ENCODE measurements at regions not wholly inside any gene's neighbourhood (a gene's known extent, or its start where the extent isn't known, plus 50 kb on each side); places are given as distances from the start of the nearest gene placed in this dataset.

- Mint-ChIP-seq H3K4me1 (ENCODE audit: low read depth) (no peaks in the 10 kb centered on the region), H3K27ac (no peak overlapping the region), H3K36me3 (ENCODE audit: low read depth) (no peaks in the 10 kb centered on the region), H3K4me3 (no peak overlapping the region), H3K9me3 (no peaks in the 10 kb centered on the region), H3K27me3 (peaks cover 2% of the 10 kb centered on the region)
- POLR2A ChIA-PET: no interaction called here
- TF ChIP-seq CTCF (IDR thresholded peaks at IDR 0.05): no peak
- intact Hi-C loops (cut with DNase I, micrococcal nuclease): no loop called here
- no peak overlapping the region for H3K4me3 ChIP-seq (ENCODE audit: low read length)
- DNase-seq: no peak
- CTCF ChIA-PET: no interaction called here
- no peak overlapping the region for H3K27ac ChIP-seq (ENCODE audit: low read depth in 1 of 2, low read length in 2 of 2)
- no peak for ATAC-seq (ENCODE audit: poor library complexity)
- no peaks in the 10 kb centered on the region for H3K27me3 ChIP-seq (ENCODE audit: control insufficient read depth in 1 of 2, insufficient read depth in 2 of 2, low read length in 2 of 2)
- H3K4me1 ChIP-seq (ENCODE audit: insufficient read depth, low read length): no peaks in the 10 kb centered on the region
- H3K9me3 ChIP-seq (ENCODE audit: control insufficient read depth in 1 of 2, insufficient read depth in 1 of 2, low read length in 2 of 2): no peaks in the 10 kb centered on the region
- H3K36me3 ChIP-seq (ENCODE audit: insufficient read depth, low read length): no peaks in the 10 kb centered on the region
Measured at GRCh38 chr7:41287559-41288335, 415.1 kb downstream of the INHBA start.

- no peak overlapping the region for H3K27ac Mint-ChIP-seq
- no peak overlapping the region for H3K4me3 Mint-ChIP-seq
- no peaks in the 10 kb centered on the region for H3K36me3 Mint-ChIP-seq (ENCODE audit: low read depth)
- Histone ChIP-seq H3K27ac (ENCODE audit: low read depth in 1 of 2, low read length in 2 of 2) (no peak overlapping the region), H3K4me1 (ENCODE audit: insufficient read depth, low read length) (no peaks in the 10 kb centered on the region), H3K27me3 (ENCODE audit: control insufficient read depth in 1 of 2, insufficient read depth in 2 of 2, low read length in 2 of 2) (no peaks in the 10 kb centered on the region), H3K36me3 (ENCODE audit: insufficient read depth, low read length) (no peaks in the 10 kb centered on the region), H3K4me3 (ENCODE audit: low read length) (no peak overlapping the region), H3K9me3 (ENCODE audit: control insufficient read depth in 1 of 2, insufficient read depth in 1 of 2, low read length in 2 of 2) (no peaks in the 10 kb centered on the region)
- intact Hi-C loops (cut with DNase I, micrococcal nuclease): no loop called here
- no peak for DNase-seq
- ChIA-PET POLR2A (no interaction called here), CTCF (no interaction called here)
- ATAC-seq (ENCODE audit: poor library complexity): no peak
- H3K9me3 Mint-ChIP-seq: no peaks in the 10 kb centered on the region
- H3K4me1 Mint-ChIP-seq (ENCODE audit: low read depth): no peaks in the 10 kb centered on the region
- peaks cover 6% of the 10 kb centered on the region for H3K27me3 Mint-ChIP-seq
- TF ChIP-seq CTCF (IDR thresholded peaks at IDR 0.05): no peak
Measured at GRCh38 chr7:41280491-41280890, 422.4 kb downstream of the INHBA start.

- H3K27me3 ChIP-seq (ENCODE audit: control insufficient read depth in 1 of 2, insufficient read depth in 2 of 2, low read length in 2 of 2): no peaks in the 10 kb centered on the region
- CTCF ChIA-PET: no interaction called here
- H3K36me3 ChIP-seq (ENCODE audit: insufficient read depth, low read length): no peaks in the 10 kb centered on the region
- H3K9me3 Mint-ChIP-seq: no peaks in the 10 kb centered on the region
- H3K4me1 Mint-ChIP-seq (ENCODE audit: low read depth): no peaks in the 10 kb centered on the region
- no peak overlapping the region for H3K4me3 Mint-ChIP-seq
- no peak for TF ChIP-seq CTCF (IDR thresholded peaks at IDR 0.05)
- H3K9me3 ChIP-seq (ENCODE audit: control insufficient read depth in 1 of 2, insufficient read depth in 1 of 2, low read length in 2 of 2): peaks cover 0 to 8% of the 10 kb centered on the region in 2 experiments
- H3K27ac ChIP-seq (ENCODE audit: low read depth in 1 of 2, low read length in 2 of 2): no peak overlapping the region
- H3K27ac Mint-ChIP-seq: no peak overlapping the region
- no peaks in the 10 kb centered on the region for H3K4me1 ChIP-seq (ENCODE audit: insufficient read depth, low read length)
- H3K36me3 Mint-ChIP-seq (ENCODE audit: low read depth): no peaks in the 10 kb centered on the region
- DNase-seq (no peak), ATAC-seq (ENCODE audit: poor library complexity) (no peak)
- peaks cover 2% of the 10 kb centered on the region for H3K27me3 Mint-ChIP-seq
- POLR2A ChIA-PET: no interaction called here
- intact Hi-C loops (cut with DNase I, micrococcal nuclease): no loop called here
- H3K4me3 ChIP-seq (ENCODE audit: low read length): no peak overlapping the region
Measured at GRCh38 chr7:41277561-41277960, 425.3 kb downstream of the INHBA start.
